SH-SY5Y (cell line): ENCODE measurements at regions not wholly inside any gene's neighbourhood (a gene's known extent, or its start where the extent isn't known, plus 50 kb on each side); places are given as distances from the start of the nearest gene placed in this dataset.

Experiments
- GATA2 ChIP-seq: IDR thresholded peaks from 2 replicates; pipeline ENCODE4 v1.6.1; 2011; ENCODE audit warnings: mild to moderate bottlenecking, low read depth, low read length
- GATA3 ChIP-seq: IDR thresholded peaks from 2 replicates; pipeline ENCODE4 v1.6.1; 2011; ENCODE audit warnings: low read depth, mild to moderate bottlenecking, low read length, moderate library complexity

DNA sequence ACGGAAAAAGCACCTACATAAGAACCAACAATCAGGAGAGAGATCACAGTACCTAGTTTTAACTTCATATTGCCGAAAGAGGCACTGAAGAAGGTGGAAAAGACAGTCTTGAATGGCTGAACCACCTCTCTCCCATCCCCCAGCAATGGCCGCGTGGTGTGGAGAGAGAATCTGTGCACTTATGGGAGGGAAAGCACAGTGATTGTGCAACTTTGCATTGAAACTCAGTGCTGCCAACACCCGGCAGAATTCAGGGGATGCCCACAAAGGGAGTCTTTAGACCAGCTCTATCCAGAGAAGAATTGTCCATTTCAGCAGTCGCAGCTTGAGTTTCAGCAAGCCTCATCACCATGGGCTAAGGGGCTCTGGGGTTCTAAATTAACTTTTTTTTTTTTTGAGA is 186.3 kb upstream of the USP25 start:
- TF ChIP-seq GATA2 (no peak), GATA3 (no peak)
